Liver (tissue), 3 donors: ENCODE measurements at regions not wholly inside any gene's neighbourhood (a gene's known extent, or its start where the extent isn't known, plus 50 kb on each side); places are given as distances from the start of the nearest gene placed in this dataset.

Experiments used
- FOXA1 ChIP-seq: IDR thresholded peaks from 2 replicates; pipeline ENCODE4 v1.6.1; 2016; ENCODE audit warnings: antibody characterized with exemption
- TAF1 ChIP-seq: conservative IDR thresholded peaks from 2 replicates; pipeline ENCODE4 v1.6.1; 2016; ENCODE audit warnings: antibody characterized with exemption, mild to moderate bottlenecking
- YY1 ChIP-seq: IDR thresholded peaks from 2 replicates; pipeline ENCODE4 v1.6.1; 2016; ENCODE audit warnings: antibody characterized with exemption, mild to moderate bottlenecking
- TF ChIP-seq, protein P1 (sequence below): fragments of 150-350 bp; IDR thresholded peaks from 2 replicates; pipeline ENCODE4 v1.5.1; 2017; ENCODE audit warnings: improper control_type of control experiment, low read depth, low read length; ENCODE audit not compliant: missing input control
- TF ChIP-seq, protein P2 (sequence below): IDR thresholded peaks from 2 replicates; pipeline ENCODE4 v1.6.1; 2016; ENCODE audit warnings: antibody characterized with exemption, mild to moderate bottlenecking
- TF ChIP-seq, protein P3 (sequence below): IDR thresholded peaks from 2 replicates; pipeline ENCODE4 v1.6.1; 2016; ENCODE audit warnings: antibody characterized with exemption
- donor health status: healthy.
- donor health status: healthy.

DNA sequence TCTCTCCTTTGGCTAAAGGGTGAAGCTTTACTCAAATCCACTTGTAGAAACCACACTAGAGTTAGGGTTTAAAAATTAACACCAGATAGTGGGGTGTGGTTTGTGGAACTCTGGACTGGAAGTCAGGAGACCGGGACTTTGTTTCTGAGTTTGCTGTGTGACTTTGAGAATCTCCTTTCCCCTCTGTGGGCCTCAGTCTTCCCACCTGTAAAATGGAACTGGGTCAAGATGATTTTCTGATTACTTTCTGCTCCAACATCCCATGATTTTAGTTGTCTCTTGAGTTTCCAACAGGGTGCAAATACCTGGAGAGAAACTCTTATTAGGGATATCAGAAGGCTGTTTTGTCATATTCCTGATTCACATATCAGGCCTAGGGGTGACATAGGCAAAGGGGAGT lies 301.0 kb downstream of the MIAT start:
- TF ChIP-seq, protein P1, sequence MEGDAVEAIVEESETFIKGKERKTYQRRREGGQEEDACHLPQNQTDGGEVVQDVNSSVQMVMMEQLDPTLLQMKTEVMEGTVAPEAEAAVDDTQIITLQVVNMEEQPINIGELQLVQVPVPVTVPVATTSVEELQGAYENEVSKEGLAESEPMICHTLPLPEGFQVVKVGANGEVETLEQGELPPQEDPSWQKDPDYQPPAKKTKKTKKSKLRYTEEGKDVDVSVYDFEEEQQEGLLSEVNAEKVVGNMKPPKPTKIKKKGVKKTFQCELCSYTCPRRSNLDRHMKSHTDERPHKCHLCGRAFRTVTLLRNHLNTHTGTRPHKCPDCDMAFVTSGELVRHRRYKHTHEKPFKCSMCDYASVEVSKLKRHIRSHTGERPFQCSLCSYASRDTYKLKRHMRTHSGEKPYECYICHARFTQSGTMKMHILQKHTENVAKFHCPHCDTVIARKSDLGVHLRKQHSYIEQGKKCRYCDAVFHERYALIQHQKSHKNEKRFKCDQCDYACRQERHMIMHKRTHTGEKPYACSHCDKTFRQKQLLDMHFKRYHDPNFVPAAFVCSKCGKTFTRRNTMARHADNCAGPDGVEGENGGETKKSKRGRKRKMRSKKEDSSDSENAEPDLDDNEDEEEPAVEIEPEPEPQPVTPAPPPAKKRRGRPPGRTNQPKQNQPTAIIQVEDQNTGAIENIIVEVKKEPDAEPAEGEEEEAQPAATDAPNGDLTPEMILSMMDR, result no peak
- TF ChIP-seq FOXA1 (no peak), TAF1 (no peak), YY1 (no peak)
- TF ChIP-seq, protein P2, sequence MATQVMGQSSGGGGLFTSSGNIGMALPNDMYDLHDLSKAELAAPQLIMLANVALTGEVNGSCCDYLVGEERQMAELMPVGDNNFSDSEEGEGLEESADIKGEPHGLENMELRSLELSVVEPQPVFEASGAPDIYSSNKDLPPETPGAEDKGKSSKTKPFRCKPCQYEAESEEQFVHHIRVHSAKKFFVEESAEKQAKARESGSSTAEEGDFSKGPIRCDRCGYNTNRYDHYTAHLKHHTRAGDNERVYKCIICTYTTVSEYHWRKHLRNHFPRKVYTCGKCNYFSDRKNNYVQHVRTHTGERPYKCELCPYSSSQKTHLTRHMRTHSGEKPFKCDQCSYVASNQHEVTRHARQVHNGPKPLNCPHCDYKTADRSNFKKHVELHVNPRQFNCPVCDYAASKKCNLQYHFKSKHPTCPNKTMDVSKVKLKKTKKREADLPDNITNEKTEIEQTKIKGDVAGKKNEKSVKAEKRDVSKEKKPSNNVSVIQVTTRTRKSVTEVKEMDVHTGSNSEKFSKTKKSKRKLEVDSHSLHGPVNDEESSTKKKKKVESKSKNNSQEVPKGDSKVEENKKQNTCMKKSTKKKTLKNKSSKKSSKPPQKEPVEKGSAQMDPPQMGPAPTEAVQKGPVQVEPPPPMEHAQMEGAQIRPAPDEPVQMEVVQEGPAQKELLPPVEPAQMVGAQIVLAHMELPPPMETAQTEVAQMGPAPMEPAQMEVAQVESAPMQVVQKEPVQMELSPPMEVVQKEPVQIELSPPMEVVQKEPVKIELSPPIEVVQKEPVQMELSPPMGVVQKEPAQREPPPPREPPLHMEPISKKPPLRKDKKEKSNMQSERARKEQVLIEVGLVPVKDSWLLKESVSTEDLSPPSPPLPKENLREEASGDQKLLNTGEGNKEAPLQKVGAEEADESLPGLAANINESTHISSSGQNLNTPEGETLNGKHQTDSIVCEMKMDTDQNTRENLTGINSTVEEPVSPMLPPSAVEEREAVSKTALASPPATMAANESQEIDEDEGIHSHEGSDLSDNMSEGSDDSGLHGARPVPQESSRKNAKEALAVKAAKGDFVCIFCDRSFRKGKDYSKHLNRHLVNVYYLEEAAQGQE, result no peak
- TF ChIP-seq, protein P3, sequence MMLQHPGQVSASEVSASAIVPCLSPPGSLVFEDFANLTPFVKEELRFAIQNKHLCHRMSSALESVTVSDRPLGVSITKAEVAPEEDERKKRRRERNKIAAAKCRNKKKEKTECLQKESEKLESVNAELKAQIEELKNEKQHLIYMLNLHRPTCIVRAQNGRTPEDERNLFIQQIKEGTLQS, result no peak
